IPS-20b (cell line): ENCODE measurements at regions not wholly inside any gene's neighbourhood (a gene's known extent, or its start where the extent isn't known, plus 50 kb on each side); places are given as distances from the start of the nearest gene placed in this dataset.

Experiments
- H3K27ac ChIP-seq: one replicate; pipeline ENCODE4 v1.5.1; 2013; ENCODE audit warnings: low read length
- H3K27me3 ChIP-seq: 2 replicates; pipeline ENCODE4 v1.6.1; 2013; ENCODE audit warnings: mild to moderate bottlenecking, low read length, inconsistent platforms; ENCODE audit not compliant: insufficient read depth
- H3K36me3 ChIP-seq: 2 replicates; pipeline ENCODE4 v1.6.1; 2013; ENCODE audit warnings: low read depth, mild to moderate bottlenecking, inconsistent platforms, low read length, moderate library complexity; ENCODE audit not compliant: insufficient read depth
- H3K4me1 ChIP-seq: 2 replicates; pipeline ENCODE4 v1.6.1; 2013; ENCODE audit warnings: mild to moderate bottlenecking, control low read depth, inconsistent platforms, low read length, moderate library complexity; ENCODE audit not compliant: insufficient read depth
- H3K4me3 ChIP-seq: 2 replicates; pipeline ENCODE4 v1.5.1; 2013; ENCODE audit warnings: mild to moderate bottlenecking, low read length, inconsistent platforms
- H3K9ac ChIP-seq: 2 replicates; pipeline ENCODE4 v1.6.1; 2013; ENCODE audit warnings: low read depth, mild to moderate bottlenecking, inconsistent platforms, low read length, moderate library complexity
- H3K9me3 ChIP-seq: 2 replicates; pipeline ENCODE4 v1.6.1; 2013; ENCODE audit warnings: mild to moderate bottlenecking, low read depth, low read length, inconsistent platforms; ENCODE audit not compliant: insufficient read depth

DNA sequence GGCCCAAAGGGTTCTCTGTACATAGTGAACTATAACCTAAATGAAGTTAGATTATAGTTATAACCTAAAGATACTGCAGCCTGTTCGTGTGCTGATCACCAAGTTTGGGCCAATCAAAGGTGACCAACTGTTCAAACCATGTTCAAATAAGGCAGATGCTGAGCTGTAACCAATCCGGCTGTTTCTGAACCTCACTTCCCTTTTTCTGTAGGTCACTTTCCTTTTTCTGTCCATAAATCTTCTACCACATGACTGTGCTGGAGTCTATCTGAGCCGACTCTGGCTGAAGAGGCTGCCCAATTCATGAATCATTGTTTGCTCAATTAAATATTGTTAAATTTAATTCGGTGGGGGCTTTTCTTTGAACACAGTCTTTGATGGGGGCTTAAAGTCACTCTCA, 1920.2 kb downstream of the MAT2B start:
- Histone ChIP-seq H3K9me3 (no peaks in the 10 kb centered on the region), H3K4me1 (no peaks in the 10 kb centered on the region), H3K27ac (no peak overlapping the region), H3K4me3 (no peak overlapping the region), H3K36me3 (no peaks in the 10 kb centered on the region), H3K9ac (no peak overlapping the region), H3K27me3 (no peaks in the 10 kb centered on the region)

DNA sequence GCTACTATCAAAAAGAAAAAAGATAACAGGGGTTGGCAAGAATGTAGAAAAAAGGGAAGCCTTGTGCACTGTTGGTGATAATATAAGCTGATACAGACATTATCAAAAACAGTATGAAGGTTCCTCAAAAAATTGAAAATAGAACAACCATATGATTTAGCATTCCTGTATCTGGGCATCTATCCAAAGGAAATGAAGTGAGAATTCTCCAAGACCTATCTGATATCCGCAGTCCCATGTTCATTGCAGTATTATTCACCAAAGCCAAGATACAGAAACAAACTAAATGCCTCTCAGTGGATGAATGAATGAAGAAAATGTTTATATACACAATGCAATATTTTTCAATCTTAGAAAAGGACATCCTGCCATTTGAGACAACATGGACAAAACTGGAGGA, 1943.3 kb downstream of the MAT2B start:
- Histone ChIP-seq H3K9ac (no peak overlapping the region), H3K9me3 (peaks cover 2% of the 10 kb centered on the region; the same call in 1 of the 2 replicates), H3K36me3 (no peaks in the 10 kb centered on the region), H3K27me3 (no peaks in the 10 kb centered on the region), H3K4me3 (no peak overlapping the region), H3K27ac (no peak overlapping the region), H3K4me1 (no peaks in the 10 kb centered on the region)

DNA sequence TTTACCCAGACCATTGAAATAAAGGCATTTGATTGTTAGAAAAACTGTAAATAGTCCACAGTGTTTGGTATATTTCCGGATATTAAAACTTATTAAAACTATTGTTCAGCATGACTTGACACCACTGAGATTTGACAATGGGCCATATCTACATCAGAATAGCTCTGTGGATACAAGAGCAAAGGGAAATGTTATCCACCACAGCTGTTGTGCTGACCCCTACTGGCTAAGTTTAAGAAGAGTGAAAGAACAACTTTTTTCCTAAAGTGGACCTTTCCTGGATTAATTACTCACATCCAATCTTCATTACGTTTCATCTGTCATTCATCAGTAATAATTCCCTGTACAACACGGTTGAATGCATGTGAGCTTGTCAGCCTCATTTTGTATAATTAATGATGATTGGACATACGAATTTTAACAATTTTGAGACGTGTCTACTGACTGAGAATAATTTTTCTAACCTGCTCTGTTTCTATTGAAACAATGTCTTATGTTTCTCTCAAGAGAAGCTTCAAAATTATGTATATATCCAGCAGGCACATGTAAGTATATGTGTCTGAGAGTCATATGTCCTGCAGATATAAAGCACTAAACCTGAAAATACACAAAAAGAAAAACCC, 1952.6 kb downstream of the MAT2B start:
- no peaks in the 10 kb centered on the region for H3K9me3 ChIP-seq
- no peaks in the 10 kb centered on the region for H3K27me3 ChIP-seq
- H3K4me3 ChIP-seq = no peak overlapping the region; the same call in 1 of the 2 replicates
- H3K27ac ChIP-seq = peak overlapping the region; percentile 68
- H3K9ac ChIP-seq = no peak overlapping the region
- no peaks in the 10 kb centered on the region for H3K36me3 ChIP-seq
- H3K4me1 ChIP-seq = peaks cover 6% of the 10 kb centered on the region; the same call in 1 of the 2 replicates

DNA sequence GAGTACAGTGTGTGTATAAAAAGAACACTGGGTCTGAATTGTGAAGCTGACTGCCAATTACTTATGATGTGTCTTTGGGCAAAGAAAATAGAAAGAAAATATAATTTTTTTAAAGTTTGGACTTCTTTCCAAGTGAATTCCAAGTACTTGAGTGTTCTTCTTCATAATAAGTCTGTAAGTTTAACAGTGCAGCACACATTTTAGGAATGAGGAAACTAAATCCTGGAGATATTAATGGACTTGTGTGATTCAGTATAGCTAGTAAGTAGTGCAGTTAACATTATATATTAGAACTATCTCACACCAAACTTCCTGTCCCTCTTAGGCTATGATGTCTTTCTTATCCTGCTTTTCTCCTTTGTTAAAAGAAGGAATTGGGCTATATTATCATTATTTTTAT, 1953.8 kb downstream of the MAT2B start:
- H3K27me3 ChIP-seq = no peaks in the 10 kb centered on the region
- peaks cover 6% of the 10 kb centered on the region; the same call in 1 of the 2 replicates for H3K4me1 ChIP-seq
- no peaks in the 10 kb centered on the region for H3K9me3 ChIP-seq
- H3K9ac ChIP-seq = no peak overlapping the region
- no peak overlapping the region for H3K4me3 ChIP-seq
- no peak overlapping the region for H3K27ac ChIP-seq
- H3K36me3 ChIP-seq = no peaks in the 10 kb centered on the region

DNA sequence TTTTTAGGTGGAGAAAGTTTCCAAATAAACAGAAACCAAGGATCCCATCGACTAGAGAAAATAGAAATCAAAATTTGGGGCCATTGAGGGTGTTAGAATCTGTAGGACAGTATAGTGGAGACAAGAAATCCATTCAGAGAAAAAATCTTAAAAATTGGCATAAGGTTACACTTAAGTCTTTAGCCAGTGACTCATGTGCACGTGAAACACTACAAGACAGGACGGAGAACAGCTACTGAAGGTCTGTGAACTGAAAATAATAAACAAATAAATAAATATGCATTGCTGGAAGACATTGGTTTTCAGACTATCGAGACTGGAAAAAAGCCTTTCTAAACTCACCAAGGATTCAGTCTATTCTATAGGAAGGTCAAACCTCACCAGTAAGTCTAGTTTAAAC, 1955.5 kb downstream of the MAT2B start:
- H3K9ac ChIP-seq = no peak overlapping the region
- H3K4me1 ChIP-seq = peaks cover 6% of the 10 kb centered on the region; the same call in 1 of the 2 replicates
- H3K27ac ChIP-seq = no peak overlapping the region
- no peak overlapping the region for H3K4me3 ChIP-seq
- no peaks in the 10 kb centered on the region for H3K36me3 ChIP-seq
- no peaks in the 10 kb centered on the region for H3K27me3 ChIP-seq
- H3K9me3 ChIP-seq = no peaks in the 10 kb centered on the region

DNA sequence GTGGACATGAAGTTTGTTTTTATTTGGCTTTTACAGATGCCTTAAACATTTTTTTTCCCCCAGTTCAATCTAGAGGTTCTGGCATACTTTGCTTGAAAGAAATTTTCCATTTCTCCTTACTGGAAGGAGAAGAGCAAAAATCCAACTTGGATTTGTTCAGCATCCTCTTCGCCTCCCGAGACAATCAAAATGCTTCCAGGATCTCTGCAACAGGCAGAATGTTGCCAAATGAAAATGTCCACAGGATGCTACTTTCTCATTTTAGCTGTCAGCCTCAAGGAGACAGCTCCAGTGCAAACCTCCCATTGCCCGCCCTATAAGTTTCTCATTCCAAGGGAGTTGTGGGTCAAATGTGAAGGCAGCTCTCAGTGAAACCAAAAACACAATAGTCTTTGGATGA, 1972.1 kb downstream of the MAT2B start:
- Histone ChIP-seq H3K27me3 (no peaks in the 10 kb centered on the region), H3K9ac (no peak overlapping the region), H3K27ac (no peak overlapping the region), H3K4me3 (no peak overlapping the region), H3K4me1 (no peaks in the 10 kb centered on the region), H3K36me3 (no peaks in the 10 kb centered on the region), H3K9me3 (no peaks in the 10 kb centered on the region)

DNA sequence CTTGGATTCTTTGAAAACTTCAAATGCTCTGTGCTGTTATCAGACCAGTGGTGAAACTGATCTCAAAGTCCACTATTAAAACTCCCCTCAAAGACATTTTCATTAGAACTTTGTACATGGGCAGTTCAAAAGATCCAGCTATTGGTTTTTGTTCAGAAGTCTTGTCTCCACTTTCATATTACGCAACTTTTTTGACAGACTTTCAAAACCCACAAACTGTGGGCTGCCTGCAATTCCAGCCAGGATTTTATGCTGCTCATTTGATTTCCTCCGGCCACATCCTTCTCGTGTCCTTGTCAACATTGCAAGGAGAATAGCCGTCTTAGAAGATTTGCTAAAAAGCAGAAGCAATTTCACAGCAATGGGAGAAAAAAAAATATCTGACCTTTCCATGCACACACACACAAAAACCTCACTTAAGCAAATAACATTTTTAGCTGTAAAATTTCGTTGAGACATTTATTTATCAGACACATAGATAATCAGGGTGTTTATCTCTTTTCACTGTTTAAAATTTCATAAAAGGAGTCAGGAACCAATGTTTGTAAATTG, 1990.5 kb downstream of the MAT2B start:
- Histone ChIP-seq H3K9me3 (no peaks in the 10 kb centered on the region), H3K9ac (no peak overlapping the region), H3K27me3 (no peaks in the 10 kb centered on the region), H3K4me3 (no peak overlapping the region), H3K4me1 (no peaks in the 10 kb centered on the region), H3K27ac (no peak overlapping the region), H3K36me3 (no peaks in the 10 kb centered on the region)

DNA sequence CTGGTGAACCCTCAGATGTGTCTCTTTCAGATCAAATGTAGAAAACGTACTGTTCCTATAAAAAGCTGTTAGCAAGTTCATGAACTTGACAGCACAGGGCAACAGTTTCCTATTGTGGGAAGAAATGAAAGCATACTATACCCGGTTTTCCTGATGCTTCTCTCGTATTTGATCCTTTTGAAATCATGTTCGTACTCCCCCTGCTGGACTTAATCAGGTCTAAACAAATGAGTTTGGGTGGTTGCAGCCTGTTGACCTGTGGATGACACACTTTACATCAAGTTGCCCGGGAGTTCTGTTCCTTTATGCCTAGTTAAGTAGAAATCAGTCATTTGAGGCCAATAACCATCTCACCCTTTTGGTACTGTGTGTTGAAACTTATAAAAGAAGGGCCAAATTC, 1992.3 kb downstream of the MAT2B start:
- Histone ChIP-seq H3K9me3 (no peaks in the 10 kb centered on the region), H3K9ac (no peak overlapping the region), H3K27ac (no peak overlapping the region), H3K27me3 (no peaks in the 10 kb centered on the region), H3K4me3 (no peak overlapping the region), H3K4me1 (no peaks in the 10 kb centered on the region), H3K36me3 (no peaks in the 10 kb centered on the region)

DNA sequence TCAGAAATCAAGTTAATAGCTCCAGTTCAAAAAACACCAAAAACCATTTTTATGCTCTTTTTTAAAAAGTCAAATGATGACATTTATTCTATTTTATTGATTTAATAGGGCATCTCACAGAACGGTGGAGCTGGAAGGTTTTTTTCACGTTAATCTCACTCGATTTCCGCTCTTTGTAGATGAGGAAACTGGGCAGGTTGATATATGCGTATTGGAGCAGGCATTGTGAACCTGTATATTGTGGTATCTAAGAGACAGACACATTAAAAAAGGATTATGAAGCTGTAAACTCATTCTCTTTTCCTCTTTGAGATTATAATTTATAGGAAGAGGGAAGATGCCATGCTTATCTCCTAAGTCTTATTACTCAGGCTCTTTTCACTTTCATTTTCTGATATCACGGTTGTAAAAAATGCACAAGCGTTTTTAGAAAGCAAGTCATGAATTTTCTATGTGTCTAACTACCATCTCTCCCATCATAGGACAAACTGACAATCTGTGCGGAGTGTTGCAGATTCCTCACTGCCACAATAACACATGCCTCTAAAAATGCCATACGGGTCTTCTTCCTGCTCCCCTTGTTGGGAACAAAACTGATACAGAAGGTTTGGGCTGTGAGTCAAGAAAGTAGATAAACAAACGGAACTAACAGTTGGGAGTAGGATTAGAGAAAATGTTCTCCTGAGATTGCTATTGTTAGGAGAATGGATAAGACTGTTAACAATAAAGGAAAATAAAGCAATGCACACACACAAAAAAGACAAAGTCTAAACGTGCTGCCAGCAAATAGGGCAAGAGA, 1997.7 kb downstream of the MAT2B start:
- Histone ChIP-seq H3K9ac (no peak overlapping the region), H3K36me3 (no peaks in the 10 kb centered on the region; the same call in 1 of the 2 replicates), H3K9me3 (peaks cover 14% of the 10 kb centered on the region), H3K27me3 (no peaks in the 10 kb centered on the region), H3K27ac (no peak overlapping the region), H3K4me1 (peaks cover 4% of the 10 kb centered on the region; the same call in 1 of the 2 replicates), H3K4me3 (no peak overlapping the region)

DNA sequence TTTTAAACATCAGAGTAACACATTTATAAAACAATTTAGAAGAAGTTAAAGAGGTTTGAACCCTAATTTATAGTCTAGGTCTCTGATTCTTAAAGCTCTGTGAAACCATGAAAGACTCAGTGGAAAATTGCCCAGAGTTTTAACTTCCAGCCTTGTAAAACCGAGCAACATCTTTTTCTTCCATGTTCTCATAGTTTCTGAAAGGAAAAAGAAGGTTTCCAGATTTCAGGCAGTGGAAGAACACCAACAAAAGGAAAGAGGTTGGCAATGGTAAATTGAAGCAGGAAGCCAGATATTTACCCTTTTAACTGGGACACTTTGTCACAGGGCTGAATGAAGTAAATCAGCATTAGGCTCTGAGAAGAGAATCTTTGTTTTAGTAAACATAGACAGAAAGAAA, 1999.3 kb downstream of the MAT2B start:
- no peaks in the 10 kb centered on the region for H3K27me3 ChIP-seq
- no peaks in the 10 kb centered on the region; the same call in 1 of the 2 replicates for H3K36me3 ChIP-seq
- no peak overlapping the region for H3K4me3 ChIP-seq
- no peak overlapping the region for H3K27ac ChIP-seq
- H3K9me3 ChIP-seq = peaks cover 23% of the 10 kb centered on the region
- H3K9ac ChIP-seq = no peak overlapping the region
- H3K4me1 ChIP-seq = peaks cover 4% of the 10 kb centered on the region; the same call in 1 of the 2 replicates

DNA sequence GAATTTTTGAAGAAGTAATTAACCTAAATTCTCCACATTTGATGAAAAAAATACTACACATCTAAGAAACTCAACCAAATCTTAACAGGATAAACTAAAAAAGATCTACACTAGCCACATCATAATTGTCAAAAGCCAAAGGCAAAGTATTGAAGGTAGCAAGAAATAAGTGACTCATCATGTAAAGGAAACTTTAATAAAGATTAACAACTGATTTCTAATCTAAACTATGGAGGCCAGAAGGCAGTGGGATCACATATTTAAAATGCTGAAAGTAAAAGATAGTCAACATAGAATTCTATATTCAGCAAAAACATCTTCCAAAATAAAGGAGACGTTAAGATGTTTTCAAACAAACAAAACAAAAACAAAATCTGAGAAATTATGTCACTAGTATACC, 2002.9 kb downstream of the MAT2B start:
- Histone ChIP-seq H3K4me3 (no peak overlapping the region), H3K9me3 (peaks cover 23% of the 10 kb centered on the region), H3K27ac (no peak overlapping the region), H3K27me3 (no peaks in the 10 kb centered on the region), H3K9ac (no peak overlapping the region), H3K4me1 (peaks cover under 1% of the 10 kb centered on the region; the same call in 1 of the 2 replicates), H3K36me3 (no peaks in the 10 kb centered on the region; the same call in 1 of the 2 replicates)

DNA sequence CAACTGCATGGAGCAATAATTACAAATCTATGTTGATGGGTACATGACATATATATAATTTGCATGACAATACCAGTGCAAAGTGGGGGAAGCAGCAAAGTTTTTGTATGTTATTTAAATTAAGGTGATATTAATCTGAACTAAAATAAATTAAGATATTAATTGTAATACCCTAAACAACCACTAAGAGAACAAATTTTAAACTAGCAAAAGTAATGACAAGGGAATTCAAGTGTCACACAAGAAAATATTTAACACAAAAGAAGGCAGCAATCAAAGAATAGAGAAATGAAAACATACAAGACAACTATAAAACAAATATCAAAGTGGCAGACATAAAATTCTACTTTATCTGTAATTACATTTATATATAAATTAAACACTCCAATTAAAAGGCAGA, 2003.4 kb downstream of the MAT2B start:
- H3K36me3 ChIP-seq = no peaks in the 10 kb centered on the region; the same call in 1 of the 2 replicates
- H3K27me3 ChIP-seq = no peaks in the 10 kb centered on the region
- peaks cover 23% of the 10 kb centered on the region for H3K9me3 ChIP-seq
- no peaks in the 10 kb centered on the region for H3K4me1 ChIP-seq
- H3K9ac ChIP-seq = no peak overlapping the region
- no peak overlapping the region for H3K4me3 ChIP-seq
- H3K27ac ChIP-seq = no peak overlapping the region
